ENCODE measurements at regions not wholly inside any gene's neighbourhood (a gene's known extent, or its start where the extent isn't known, plus 50 kb on each side); places are given as distances from the start of the nearest gene placed in this dataset.

DNA sequence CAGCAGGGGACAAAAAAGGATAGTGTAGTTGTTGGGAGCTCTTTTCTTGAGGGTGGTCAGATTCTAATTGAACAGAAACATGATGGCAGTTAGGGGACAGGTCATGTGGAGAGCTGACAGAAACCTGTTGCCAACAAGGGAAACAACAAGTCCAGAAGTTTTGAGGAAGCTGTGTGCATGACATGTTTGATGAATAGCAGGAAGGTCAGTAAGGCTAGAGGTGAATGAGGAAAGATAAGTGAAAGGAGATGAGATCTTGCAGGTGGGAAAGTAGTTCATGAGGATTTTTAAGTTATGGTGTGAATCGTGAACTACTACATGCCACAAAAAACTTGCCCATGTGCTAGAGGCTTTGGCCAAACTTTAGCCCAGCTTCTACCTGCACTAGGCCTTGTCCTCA lies 1817.4 kb downstream of the MRPL39 start:
- TF ChIP-seq EZH2 (IDR thresholded peaks at IDR 0.05; ENCODE audit: insufficient read depth, poor library complexity, severe bottlenecking), result no peak
- no peak for TF ChIP-seq EZH2phosphoT487 (IDR thresholded peaks at IDR 0.05; ENCODE audit: insufficient read depth, low read depth)

All from GM23248 (cell line).